ENCODE measurements at regions not wholly inside any gene's neighbourhood (a gene's known extent, or its start where the extent isn't known, plus 50 kb on each side); places are given as distances from the start of the nearest gene placed in this dataset.

GRCh38 chr9:14417237-14417636 is 103.3 kb upstream of the NFIB start:
- Histone ChIP-seq H3K4me1 (ENCODE audit: control insufficient read depth in 1 of 2, insufficient read depth in 2 of 2, low read depth in 1 of 2, low read length in 1 of 2) (peaks cover 6 to 9% of the 10 kb centered on the region in 2 experiments; a peak in 2 of 4 replicates), H3K79me2 (ENCODE audit: insufficient read depth) (no peaks in the 10 kb centered on the region), H3K9me3 (no peaks in the 10 kb centered on the region), H3K27ac (ENCODE audit: low read depth in 2 of 2, low read length in 1 of 2) (no peak overlapping the region), H3K36me3 (replicated peaks in 1 of 2; ENCODE audit: control insufficient read depth in 1 of 2, insufficient read depth in 2 of 2, low read length in 1 of 2) (no peaks in the 10 kb centered on the region), H4K20me1 (ENCODE audit: insufficient read depth) (no peaks in the 10 kb centered on the region), H3K27me3 (ENCODE audit: insufficient read depth) (no peaks in the 10 kb centered on the region), H2AFZ (ENCODE audit: low read depth) (no peak overlapping the region), H3K9me2 (no peaks in the 10 kb centered on the region), H3F3A (replicated peaks; ENCODE audit: insufficient read depth) (no peaks in the 10 kb centered on the region), H3K4me3 (ENCODE audit: low read depth in 2 of 2, low read length in 1 of 2) (no peak overlapping the region), H3K4me2 (no peak overlapping the region), H3K9ac (no peak overlapping the region)
- DNase-seq: no peak
- ChIA-PET CTCF (no interaction called here), POLR2A (no interaction called here)
- 94% methylated on average over 3 of the region's 3 CpGs for WGBS (ENCODE audit: low lambda C conversion rate)
- no peak for TF ChIP-seq NRF1 (IDR thresholded peaks at IDR 0.05; ENCODE audit: low read depth, low read length)
- TF ChIP-seq RAD21 (IDR thresholded peaks at IDR 0.05; ENCODE audit: low read length): no peak
- no peak for TF ChIP-seq FOXJ3 (CRISPR knock-in tag; IDR thresholded peaks at IDR 0.05)

- Histone ChIP-seq H3F3A (replicated peaks; ENCODE audit: insufficient read depth) (no peaks in the 10 kb centered on the region), H4K20me1 (ENCODE audit: insufficient read depth) (no peaks in the 10 kb centered on the region), H3K9ac (no peak overlapping the region), H3K9me3 (no peaks in the 10 kb centered on the region), H3K79me2 (ENCODE audit: insufficient read depth) (no peaks in the 10 kb centered on the region), H3K27me3 (ENCODE audit: insufficient read depth) (no peaks in the 10 kb centered on the region), H3K9me2 (no peaks in the 10 kb centered on the region), H3K4me3 (ENCODE audit: low read depth in 2 of 2, low read length in 1 of 2) (no peak overlapping the region), H3K36me3 (replicated peaks in 1 of 2; ENCODE audit: control insufficient read depth in 1 of 2, insufficient read depth in 2 of 2, low read length in 1 of 2) (no peaks in the 10 kb centered on the region), H3K27ac (ENCODE audit: low read depth in 2 of 2, low read length in 1 of 2) (no peak overlapping the region), H3K4me2 (no peak overlapping the region), H2AFZ (ENCODE audit: low read depth) (no peak overlapping the region), H3K4me1 (ENCODE audit: control insufficient read depth in 1 of 2, insufficient read depth in 2 of 2, low read depth in 1 of 2, low read length in 1 of 2) (peaks cover 6 to 9% of the 10 kb centered on the region in 2 experiments; a peak in 2 of 4 replicates)
- ChIA-PET POLR2A (no interaction called here), CTCF (interaction anchor here (1.6 kb wide), 1 partner anchor 988 kb away, joined by 4 read pairs; no protein-coding TSS in a partner anchor)
- WGBS (ENCODE audit: low lambda C conversion rate): 93% methylated on average over 1 of the region's 1 CpG
- no peak for DNase-seq
- TF ChIP-seq RXRA (IDR thresholded peaks at IDR 0.05; ENCODE audit: borderline replicate concordance, low read depth) (no peak), RCOR1 (IDR thresholded peaks at IDR 0.05; ENCODE audit: low read length) (no peak), FOXJ3 (CRISPR knock-in tag; IDR thresholded peaks at IDR 0.05) (no peak), USF2 (IDR thresholded peaks at IDR 0.05; ENCODE audit: borderline replicate concordance, low read depth, low read length) (no peak), IRF3 (IDR thresholded peaks at IDR 0.05; ENCODE audit: low read depth, low read length) (no peak), PBX3 (IDR thresholded peaks at IDR 0.05) (no peak)
Measured at GRCh38 chr9:14415947-14416346, 102.0 kb upstream of the NFIB start.

- H4K20me1 ChIP-seq (ENCODE audit: insufficient read depth): no peaks in the 10 kb centered on the region
- H3K9ac ChIP-seq: no peak overlapping the region
- no peaks in the 10 kb centered on the region for H3K36me3 ChIP-seq (replicated peaks in 1 of 2; ENCODE audit: control insufficient read depth in 1 of 2, insufficient read depth in 2 of 2, low read length in 1 of 2)
- H2AFZ ChIP-seq (ENCODE audit: low read depth): no peak overlapping the region
- no peak overlapping the region for H3K4me3 ChIP-seq (ENCODE audit: low read depth in 2 of 2, low read length in 1 of 2)
- H3K4me1 ChIP-seq (ENCODE audit: control insufficient read depth in 1 of 2, insufficient read depth in 2 of 2, low read depth in 1 of 2, low read length in 1 of 2): peaks cover 4 to 6% of the 10 kb centered on the region in 2 experiments; a peak in 2 of 4 replicates
- POLR2A ChIA-PET: no interaction called here
- no peak for DNase-seq
- no peaks in the 10 kb centered on the region for H3K9me2 ChIP-seq
- no peak overlapping the region for H3K27ac ChIP-seq (ENCODE audit: low read depth in 2 of 2, low read length in 1 of 2)
- no peaks in the 10 kb centered on the region for H3K79me2 ChIP-seq (ENCODE audit: insufficient read depth)
- no peaks in the 10 kb centered on the region for H3F3A ChIP-seq (replicated peaks; ENCODE audit: insufficient read depth)
- CTCF ChIA-PET: interaction anchor here (1.1 to 2.0 kb wide), 5 partner anchors 8 to 1324 kb away, joined by 3 to 5 read pairs (median 3); no protein-coding TSS in a partner anchor
- no peak overlapping the region for H3K4me2 ChIP-seq
- WGBS (ENCODE audit: low lambda C conversion rate): 83% methylated on average over 6 of the region's 6 CpGs
- no peaks in the 10 kb centered on the region for H3K9me3 ChIP-seq
- no peaks in the 10 kb centered on the region for H3K27me3 ChIP-seq (ENCODE audit: insufficient read depth)
- TF ChIP-seq MXI1 (IDR thresholded peaks at IDR 0.05; ENCODE audit: low read depth, low read length) (no peak), NRF1 (IDR thresholded peaks at IDR 0.05; ENCODE audit: low read depth, low read length) (no peak), GATA2 (CRISPR knock-in tag; IDR thresholded peaks at IDR 0.05) (no peak), CTCF (IDR thresholded peaks at IDR 0.05) (no peak), NFIC (IDR thresholded peaks at IDR 0.05; ENCODE audit: borderline replicate concordance) (no peak), USF2 (IDR thresholded peaks at IDR 0.05; ENCODE audit: borderline replicate concordance, low read depth, low read length) (no peak), SMC3 (IDR thresholded peaks at IDR 0.05; ENCODE audit: low read depth, low read length) (no peak), POLR2AphosphoS5 (IDR thresholded peaks at IDR 0.05; ENCODE audit: low read depth, low read length) (no peak), YY1 (IDR thresholded peaks at IDR 0.05; ENCODE audit: low read depth) (no peak), RAD21 (IDR thresholded peaks at IDR 0.05; ENCODE audit: low read length) (no peak)
Measured at GRCh38 chr9:14413812-14414211, 99.9 kb upstream of the NFIB start.
